SK-N-SH (cell line): ENCODE measurements at regions not wholly inside any gene's neighbourhood (a gene's known extent, or its start where the extent isn't known, plus 50 kb on each side); places are given as distances from the start of the nearest gene placed in this dataset.

Experiments
- CHD2 ChIP-seq: fragments of 150-350 bp; IDR thresholded peaks from 2 replicates; pipeline ENCODE4 v1.6.1; 2018; ENCODE audit warnings: low read length; ENCODE audit not compliant: partially characterized antibody
- EP300 ChIP-seq, 2 experiments: IDR thresholded peaks; 2 replicates each; pipeline versions ENCODE4 v1.4.0 to v1.6.1; 2012; ENCODE audit warnings: borderline replicate concordance in 1 of 2, low read depth in 1 of 2, low read length in 1 of 2
- FOSL2 ChIP-seq: IDR thresholded peaks from 2 replicates; pipeline ENCODE4 v1.4.0; 2012; ENCODE audit warnings: low read depth, mild to moderate bottlenecking, moderate library complexity, borderline replicate concordance
- FOXM1 ChIP-seq: IDR thresholded peaks from 2 replicates; pipeline ENCODE4 v1.4.0; 2012; ENCODE audit warnings: low read depth, mild to moderate bottlenecking
- GABPA ChIP-seq: IDR thresholded peaks from 2 replicates; pipeline ENCODE4 v1.4.0; 2012; ENCODE audit warnings: low read depth, mild to moderate bottlenecking
- JUND ChIP-seq: IDR thresholded peaks from 2 replicates; pipeline ENCODE4 v1.4.0; 2012
- RAD21 ChIP-seq: IDR thresholded peaks from 2 replicates; pipeline ENCODE4 v1.6.1; 2012; ENCODE audit warnings: mild to moderate bottlenecking, low read length
- RFX5 ChIP-seq: IDR thresholded peaks from 2 replicates; pipeline ENCODE4 v1.6.1; 2012; ENCODE audit warnings: mild to moderate bottlenecking, improper control_type of control experiment, low read length
- TCF12 ChIP-seq: IDR thresholded peaks from 2 replicates; pipeline ENCODE4 v1.4.0; 2012
- TEAD4 ChIP-seq: IDR thresholded peaks from 2 replicates; pipeline ENCODE4 v1.4.0; 2012; ENCODE audit warnings: mild to moderate bottlenecking, borderline replicate concordance; ENCODE audit not compliant: insufficient read depth
- YY1 ChIP-seq: IDR thresholded peaks from 2 replicates; pipeline ENCODE4 v1.4.0; 2012; ENCODE audit warnings: low read depth, mild to moderate bottlenecking
- TF ChIP-seq, protein P1 (sequence below): fragments of 200-600 bp; sonication (generic); IDR thresholded peaks from 2 replicates; pipeline ENCODE4 v1.6.1; 2017; ENCODE audit warnings: antibody characterized with exemption, mild to moderate bottlenecking, moderate library complexity
- TF ChIP-seq, protein P2 (sequence below): IDR thresholded peaks from 2 replicates; pipeline ENCODE4 v1.4.0; 2012; ENCODE audit warnings: low read depth

DNA sequence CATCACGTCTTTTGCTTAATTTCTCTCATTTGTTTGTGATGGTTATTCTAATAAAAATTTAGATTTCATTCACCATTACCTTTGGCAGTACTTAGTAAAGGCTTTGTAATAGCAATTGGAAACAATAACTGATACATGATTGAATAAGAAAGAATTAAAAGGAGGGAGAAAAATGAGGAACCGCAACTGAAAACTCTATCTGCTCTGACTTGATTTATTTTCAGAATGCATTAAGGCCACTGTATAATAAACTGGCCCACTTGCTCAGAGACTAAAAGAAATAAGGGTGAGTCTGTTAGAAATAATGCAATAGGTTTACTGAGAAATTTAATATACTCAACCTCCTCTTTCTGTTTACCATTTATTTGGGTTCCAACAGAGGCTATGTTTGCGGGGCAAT, 351.5 kb downstream of the TMA16 start:
- no peak for TF ChIP-seq JUND
- TF ChIP-seq, protein P1, sequence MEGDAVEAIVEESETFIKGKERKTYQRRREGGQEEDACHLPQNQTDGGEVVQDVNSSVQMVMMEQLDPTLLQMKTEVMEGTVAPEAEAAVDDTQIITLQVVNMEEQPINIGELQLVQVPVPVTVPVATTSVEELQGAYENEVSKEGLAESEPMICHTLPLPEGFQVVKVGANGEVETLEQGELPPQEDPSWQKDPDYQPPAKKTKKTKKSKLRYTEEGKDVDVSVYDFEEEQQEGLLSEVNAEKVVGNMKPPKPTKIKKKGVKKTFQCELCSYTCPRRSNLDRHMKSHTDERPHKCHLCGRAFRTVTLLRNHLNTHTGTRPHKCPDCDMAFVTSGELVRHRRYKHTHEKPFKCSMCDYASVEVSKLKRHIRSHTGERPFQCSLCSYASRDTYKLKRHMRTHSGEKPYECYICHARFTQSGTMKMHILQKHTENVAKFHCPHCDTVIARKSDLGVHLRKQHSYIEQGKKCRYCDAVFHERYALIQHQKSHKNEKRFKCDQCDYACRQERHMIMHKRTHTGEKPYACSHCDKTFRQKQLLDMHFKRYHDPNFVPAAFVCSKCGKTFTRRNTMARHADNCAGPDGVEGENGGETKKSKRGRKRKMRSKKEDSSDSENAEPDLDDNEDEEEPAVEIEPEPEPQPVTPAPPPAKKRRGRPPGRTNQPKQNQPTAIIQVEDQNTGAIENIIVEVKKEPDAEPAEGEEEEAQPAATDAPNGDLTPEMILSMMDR: no peak
- no peak for TF ChIP-seq FOSL2
- TF ChIP-seq CHD2: no peak
- TF ChIP-seq RAD21: no peak
- no peak for TF ChIP-seq YY1
- TF ChIP-seq TEAD4: no peak
- no peak for TF ChIP-seq EP300 (IDR thresholded peaks at IDR 0.05; ENCODE audit: borderline replicate concordance in 1 of 2, low read depth in 1 of 2, low read length in 1 of 2)
- TF ChIP-seq GABPA: no peak
- TF ChIP-seq, protein P2, sequence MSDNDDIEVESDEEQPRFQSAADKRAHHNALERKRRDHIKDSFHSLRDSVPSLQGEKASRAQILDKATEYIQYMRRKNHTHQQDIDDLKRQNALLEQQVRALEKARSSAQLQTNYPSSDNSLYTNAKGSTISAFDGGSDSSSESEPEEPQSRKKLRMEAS: no peak
- no peak for TF ChIP-seq TCF12
- no peak for TF ChIP-seq RFX5
- no peak for TF ChIP-seq FOXM1
